ENCODE measurements at regions not wholly inside any gene's neighbourhood (a gene's known extent, or its start where the extent isn't known, plus 50 kb on each side); places are given as distances from the start of the nearest gene placed in this dataset.

DNA sequence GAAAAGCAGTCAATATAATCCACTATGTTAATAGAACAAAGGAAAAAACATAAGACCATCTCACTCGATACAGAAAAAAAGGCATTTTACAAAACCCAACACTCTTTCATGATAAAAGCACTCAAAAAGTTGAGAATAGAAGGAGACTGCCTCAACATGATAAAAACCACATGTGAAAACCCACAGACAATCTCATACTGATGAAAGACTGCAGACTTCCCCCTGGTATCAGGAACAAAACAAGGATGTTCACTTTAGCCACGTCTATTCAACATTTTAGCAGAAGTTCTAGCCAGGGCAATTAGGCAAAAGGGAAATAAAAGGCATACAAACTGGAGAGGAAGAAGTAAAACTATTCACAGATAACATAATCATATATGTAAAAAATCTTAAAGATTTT is 285.9 kb downstream of the EIPR1 start:
- H3K27me3 ChIP-seq (ENCODE audit: insufficient read depth) = no peaks in the 10 kb centered on the region
- no peaks in the 10 kb centered on the region for H4K20me1 ChIP-seq (ENCODE audit: insufficient read depth)
- TF ChIP-seq, protein P1, sequence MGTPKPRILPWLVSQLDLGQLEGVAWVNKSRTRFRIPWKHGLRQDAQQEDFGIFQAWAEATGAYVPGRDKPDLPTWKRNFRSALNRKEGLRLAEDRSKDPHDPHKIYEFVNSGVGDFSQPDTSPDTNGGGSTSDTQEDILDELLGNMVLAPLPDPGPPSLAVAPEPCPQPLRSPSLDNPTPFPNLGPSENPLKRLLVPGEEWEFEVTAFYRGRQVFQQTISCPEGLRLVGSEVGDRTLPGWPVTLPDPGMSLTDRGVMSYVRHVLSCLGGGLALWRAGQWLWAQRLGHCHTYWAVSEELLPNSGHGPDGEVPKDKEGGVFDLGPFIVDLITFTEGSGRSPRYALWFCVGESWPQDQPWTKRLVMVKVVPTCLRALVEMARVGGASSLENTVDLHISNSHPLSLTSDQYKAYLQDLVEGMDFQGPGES (IDR thresholded peaks at IDR 0.05; ENCODE audit: low read depth, low read length) = no peak
- TF ChIP-seq MXI1 (IDR thresholded peaks at IDR 0.05; ENCODE audit: low read depth, low read length) (no peak), TCF12 (IDR thresholded peaks at IDR 0.05) (no peak), ELF1 (IDR thresholded peaks at IDR 0.05) (no peak), RXRA (IDR thresholded peaks at IDR 0.05; ENCODE audit: borderline replicate concordance, low read depth) (no peak), EP300 (IDR thresholded peaks at IDR 0.05; ENCODE audit: borderline replicate concordance in 1 of 2, low read depth in 1 of 2, low read length in 1 of 2) (no peak), GATA2 (CRISPR knock-in tag; IDR thresholded peaks at IDR 0.05) (no peak), SMC3 (IDR thresholded peaks at IDR 0.05; ENCODE audit: low read depth, low read length) (no peak), RCOR1 (IDR thresholded peaks at IDR 0.05; ENCODE audit: low read length) (no peak)
- TF ChIP-seq, protein P2, sequence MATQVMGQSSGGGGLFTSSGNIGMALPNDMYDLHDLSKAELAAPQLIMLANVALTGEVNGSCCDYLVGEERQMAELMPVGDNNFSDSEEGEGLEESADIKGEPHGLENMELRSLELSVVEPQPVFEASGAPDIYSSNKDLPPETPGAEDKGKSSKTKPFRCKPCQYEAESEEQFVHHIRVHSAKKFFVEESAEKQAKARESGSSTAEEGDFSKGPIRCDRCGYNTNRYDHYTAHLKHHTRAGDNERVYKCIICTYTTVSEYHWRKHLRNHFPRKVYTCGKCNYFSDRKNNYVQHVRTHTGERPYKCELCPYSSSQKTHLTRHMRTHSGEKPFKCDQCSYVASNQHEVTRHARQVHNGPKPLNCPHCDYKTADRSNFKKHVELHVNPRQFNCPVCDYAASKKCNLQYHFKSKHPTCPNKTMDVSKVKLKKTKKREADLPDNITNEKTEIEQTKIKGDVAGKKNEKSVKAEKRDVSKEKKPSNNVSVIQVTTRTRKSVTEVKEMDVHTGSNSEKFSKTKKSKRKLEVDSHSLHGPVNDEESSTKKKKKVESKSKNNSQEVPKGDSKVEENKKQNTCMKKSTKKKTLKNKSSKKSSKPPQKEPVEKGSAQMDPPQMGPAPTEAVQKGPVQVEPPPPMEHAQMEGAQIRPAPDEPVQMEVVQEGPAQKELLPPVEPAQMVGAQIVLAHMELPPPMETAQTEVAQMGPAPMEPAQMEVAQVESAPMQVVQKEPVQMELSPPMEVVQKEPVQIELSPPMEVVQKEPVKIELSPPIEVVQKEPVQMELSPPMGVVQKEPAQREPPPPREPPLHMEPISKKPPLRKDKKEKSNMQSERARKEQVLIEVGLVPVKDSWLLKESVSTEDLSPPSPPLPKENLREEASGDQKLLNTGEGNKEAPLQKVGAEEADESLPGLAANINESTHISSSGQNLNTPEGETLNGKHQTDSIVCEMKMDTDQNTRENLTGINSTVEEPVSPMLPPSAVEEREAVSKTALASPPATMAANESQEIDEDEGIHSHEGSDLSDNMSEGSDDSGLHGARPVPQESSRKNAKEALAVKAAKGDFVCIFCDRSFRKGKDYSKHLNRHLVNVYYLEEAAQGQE (IDR thresholded peaks at IDR 0.05; ENCODE audit: low read depth, low read length) = no peak
- TF ChIP-seq, protein P3, sequence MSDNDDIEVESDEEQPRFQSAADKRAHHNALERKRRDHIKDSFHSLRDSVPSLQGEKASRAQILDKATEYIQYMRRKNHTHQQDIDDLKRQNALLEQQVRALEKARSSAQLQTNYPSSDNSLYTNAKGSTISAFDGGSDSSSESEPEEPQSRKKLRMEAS (IDR thresholded peaks at IDR 0.05; ENCODE audit: low read depth) = no peak
- TF ChIP-seq, protein P4, sequence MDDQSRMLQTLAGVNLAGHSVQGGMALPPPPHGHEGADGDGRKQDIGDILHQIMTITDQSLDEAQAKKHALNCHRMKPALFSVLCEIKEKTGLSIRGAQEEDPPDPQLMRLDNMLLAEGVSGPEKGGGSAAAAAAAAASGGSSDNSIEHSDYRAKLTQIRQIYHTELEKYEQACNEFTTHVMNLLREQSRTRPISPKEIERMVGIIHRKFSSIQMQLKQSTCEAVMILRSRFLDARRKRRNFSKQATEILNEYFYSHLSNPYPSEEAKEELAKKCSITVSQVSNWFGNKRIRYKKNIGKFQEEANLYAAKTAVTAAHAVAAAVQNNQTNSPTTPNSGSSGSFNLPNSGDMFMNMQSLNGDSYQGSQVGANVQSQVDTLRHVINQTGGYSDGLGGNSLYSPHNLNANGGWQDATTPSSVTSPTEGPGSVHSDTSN (IDR thresholded peaks at IDR 0.05) = no peak
- H3K4me2 ChIP-seq = no peak overlapping the region
- peak overlapping the region in 1 of 2 experiments; percentile 11; a peak in 1 of 4 replicates for H3K27ac ChIP-seq (ENCODE audit: low read depth in 2 of 2, low read length in 1 of 2)
- H3K79me2 ChIP-seq (ENCODE audit: insufficient read depth) = no peaks in the 10 kb centered on the region
- ChIA-PET POLR2A (no interaction called here), CTCF (interaction anchor here (1.0 kb wide), 1 partner anchor 11 kb away, joined by 6 read pairs; no protein-coding TSS in a partner anchor)
- H3K36me3 ChIP-seq (replicated peaks in 1 of 2; ENCODE audit: control insufficient read depth in 1 of 2, insufficient read depth in 2 of 2, low read length in 1 of 2) = no peaks in the 10 kb centered on the region
- WGBS (ENCODE audit: low lambda C conversion rate) = 9% methylated on average over 2 of the region's 2 CpGs
- H3K4me1 ChIP-seq (ENCODE audit: control insufficient read depth in 1 of 2, insufficient read depth in 2 of 2, low read depth in 1 of 2, low read length in 1 of 2) = peaks cover 0 to 7% of the 10 kb centered on the region in 2 experiments; a peak in 1 of 4 replicates
- H3K4me3 ChIP-seq (ENCODE audit: low read depth in 2 of 2, low read length in 1 of 2) = no peak overlapping the region
- no peak for DNase-seq
- no peaks in the 10 kb centered on the region for H3K9me2 ChIP-seq
- H3F3A ChIP-seq (replicated peaks; ENCODE audit: insufficient read depth) = no peaks in the 10 kb centered on the region
- H2AFZ ChIP-seq (ENCODE audit: low read depth) = no peak overlapping the region
- H3K9me3 ChIP-seq = peaks cover 13% of the 10 kb centered on the region
- H3K9ac ChIP-seq = no peak overlapping the region
